Gastrocnemius medialis (tissue), 4 donors: ENCODE measurements at regions not wholly inside any gene's neighbourhood (a gene's known extent, or its start where the extent isn't known, plus 50 kb on each side); places are given as distances from the start of the nearest gene placed in this dataset.

Experiments
- ATAC-seq, 2 donors: fragments of 150-250 bp; one replicate each; pipeline ENCODE4 v1.9.1; 2016
- DNase-seq, 2 donors: peaks; one replicate each; pipeline ENCODE4 v3.0.0-alpha.2; 2019
- H3K27ac ChIP-seq, 4 donors: fragments of 200-600 bp; sonication (generic); 1 replicate in 1 of 4; 2 replicates in 3 of 4; pipeline ENCODE4 v1.5.1; 2016 to 2018; ENCODE audit warnings: mild to moderate bottlenecking in 2 of 4, moderate library complexity in 1 of 4
- H3K27me3 ChIP-seq, 3 donors: fragments of 200-600 bp; sonication (generic) in 2 of 3; 1 replicate in 1 of 3; 2 replicates in 2 of 3; pipeline versions ENCODE4 v1.5.1 to v1.6.0; 2016 to 2019; ENCODE audit warnings: mild to moderate bottlenecking in 1 of 3, moderate library complexity in 1 of 3
- H3K36me3 ChIP-seq, 2 donors: fragments of 200-600 bp; sonication (generic) in 1 of 2; one replicate each; pipeline ENCODE4 v1.5.1; 2017 to 2018
- H3K4me1 ChIP-seq, 2 donors: fragments of 200-600 bp; sonication (generic) in 1 of 2; one replicate each; pipeline ENCODE4 v1.5.1; 2016 to 2017; ENCODE audit warnings: mild to moderate bottlenecking in 2 of 2
- H3K4me3 ChIP-seq, 4 donors: fragments of 200-600 bp; sonication (generic) in 3 of 4; 1 replicate in 1 of 4; 2 replicates in 3 of 4; pipeline ENCODE4 v1.5.1; 2016 to 2019; ENCODE audit warnings: mild to moderate bottlenecking in 2 of 4
- H3K9me3 ChIP-seq, 3 donors: fragments of 200-600 bp; sonication (generic) in 2 of 3; 1 replicate in 1 of 3; 2 replicates in 2 of 3; pipeline ENCODE4 v1.5.1; 2016 to 2019
- CTCF ChIP-seq, 5 experiments: fragments of 450-650 bp in 3 of 5; fragments of 200-600 bp in 2 of 5; sonication (generic) in 2 of 5; IDR thresholded peaks in 4 of 5; conservative IDR thresholded peaks in 1 of 5; 1 replicate in 4 of 5; 2 replicates in 1 of 5; pipeline ENCODE4 v1.5.1; 2016 to 2019; ENCODE audit warnings: antibody characterized with exemption in 5 of 5, mild to moderate bottlenecking in 3 of 5, moderate library complexity in 3 of 5
- POLR2A ChIP-seq, 2 donors: fragments of 450-650 bp; IDR thresholded peaks; one replicate each; pipeline ENCODE4 v1.6.1; 2017; ENCODE audit warnings: antibody characterized with exemption in 2 of 2, mild to moderate bottlenecking in 2 of 2, moderate library complexity in 2 of 2
- in situ Hi-C, 4 donors: fragments of 200-750 bp; cut with MboI; loops; one replicate each; pipeline versions ENCODE4 v1.15.0 to v1.8.0; 2017; ENCODE audit warnings: low sequenced_read_pairs in 4 of 4
- intact Hi-C: fragments of 100-400 bp; cut with DNase I; formaldehyde crosslinking; loops from one replicate; pipeline ENCODE4 v1.15.1; 2023; ENCODE audit warnings: low total_unique reads

GRCh38 chr1:200328379-200328778, 81.5 kb downstream of the ZNF281 start:
- intact Hi-C loops: no loop called here
- H3K27ac ChIP-seq: no peak overlapping the region
- DNase-seq: no peak
- no peaks in the 10 kb centered on the region for H3K27me3 ChIP-seq
- ATAC-seq: no peak
- TF ChIP-seq CTCF (IDR thresholded peaks at IDR 0.05 in 4 of 5, conservative IDR thresholded peaks at IDR 0.05 in 1 of 5): no peak
- TF ChIP-seq POLR2A (IDR thresholded peaks at IDR 0.05): no peak
- in situ Hi-C loops: no loop called here
- H3K4me3 ChIP-seq: no peak overlapping the region
- H3K4me1 ChIP-seq: no peaks in the 10 kb centered on the region
- no peaks in the 10 kb centered on the region for H3K36me3 ChIP-seq
- H3K9me3 ChIP-seq: no peaks in the 10 kb centered on the region

GRCh38 chr1:200323856-200324400, 85.9 kb downstream of the ZNF281 start:
- intact Hi-C loops (no loop called here), in situ Hi-C loops (loop anchor here in 2 of 4 donors (25.0 kb wide), 2 partner anchors 163 to 637 kb away; no protein-coding TSS in a partner anchor)
- Histone ChIP-seq H3K27ac (no peak overlapping the region), H3K27me3 (peaks cover 0 to 2% (median 0%) of the 10 kb centered on the region in 3 donors), H3K9me3 (no peaks in the 10 kb centered on the region), H3K36me3 (no peaks in the 10 kb centered on the region), H3K4me3 (no peak overlapping the region), H3K4me1 (no peaks in the 10 kb centered on the region)
- no peak for TF ChIP-seq POLR2A (IDR thresholded peaks at IDR 0.05)
- TF ChIP-seq CTCF (IDR thresholded peaks at IDR 0.05 in 4 of 5, conservative IDR thresholded peaks at IDR 0.05 in 1 of 5): no peak
- DNase-seq (no peak), ATAC-seq (no peak)

GRCh38 chr1:200319148-200319547, 90.7 kb downstream of the ZNF281 start:
- Histone ChIP-seq H3K4me3 (no peak overlapping the region), H3K36me3 (no peaks in the 10 kb centered on the region), H3K9me3 (no peaks in the 10 kb centered on the region), H3K27ac (no peak overlapping the region), H3K4me1 (no peaks in the 10 kb centered on the region), H3K27me3 (peaks cover 0 to 24% (median 13%) of the 10 kb centered on the region in 3 donors)
- in situ Hi-C loops (loop anchor here in 2 of 4 donors (25.0 kb wide), 2 partner anchors 168 to 632 kb away; no protein-coding TSS in a partner anchor), intact Hi-C loops (no loop called here)
- no peak for TF ChIP-seq POLR2A (IDR thresholded peaks at IDR 0.05)
- TF ChIP-seq CTCF (IDR thresholded peaks at IDR 0.05 in 4 of 5, conservative IDR thresholded peaks at IDR 0.05 in 1 of 5): no peak
- DNase-seq (no peak), ATAC-seq (no peak)

GRCh38 chr1:200317236-200317635, 92.6 kb downstream of the ZNF281 start:
- DNase-seq: no peak

More at GRCh38 chr1:200317236-200317635, 92.6 kb downstream of the ZNF281 start:
- Histone ChIP-seq H3K36me3 (no peaks in the 10 kb centered on the region), H3K27me3 (peaks cover 0 to 23% (median 17%) of the 10 kb centered on the region in 3 donors), H3K9me3 (no peaks in the 10 kb centered on the region), H3K4me1 (no peaks in the 10 kb centered on the region), H3K4me3 (no peak overlapping the region), H3K27ac (no peak overlapping the region)
- intact Hi-C loops (no loop called here), in situ Hi-C loops (loop anchor here in 2 of 4 donors (25.0 kb wide), 2 partner anchors 170 to 630 kb away; no protein-coding TSS in a partner anchor)
- no peak for ATAC-seq
- TF ChIP-seq POLR2A (IDR thresholded peaks at IDR 0.05): no peak
- no peak for TF ChIP-seq CTCF (IDR thresholded peaks at IDR 0.05 in 4 of 5, conservative IDR thresholded peaks at IDR 0.05 in 1 of 5)
